ENCODE measurements at regions not wholly inside any gene's neighbourhood (a gene's known extent, or its start where the extent isn't known, plus 50 kb on each side); places are given as distances from the start of the nearest gene placed in this dataset.

DNA sequence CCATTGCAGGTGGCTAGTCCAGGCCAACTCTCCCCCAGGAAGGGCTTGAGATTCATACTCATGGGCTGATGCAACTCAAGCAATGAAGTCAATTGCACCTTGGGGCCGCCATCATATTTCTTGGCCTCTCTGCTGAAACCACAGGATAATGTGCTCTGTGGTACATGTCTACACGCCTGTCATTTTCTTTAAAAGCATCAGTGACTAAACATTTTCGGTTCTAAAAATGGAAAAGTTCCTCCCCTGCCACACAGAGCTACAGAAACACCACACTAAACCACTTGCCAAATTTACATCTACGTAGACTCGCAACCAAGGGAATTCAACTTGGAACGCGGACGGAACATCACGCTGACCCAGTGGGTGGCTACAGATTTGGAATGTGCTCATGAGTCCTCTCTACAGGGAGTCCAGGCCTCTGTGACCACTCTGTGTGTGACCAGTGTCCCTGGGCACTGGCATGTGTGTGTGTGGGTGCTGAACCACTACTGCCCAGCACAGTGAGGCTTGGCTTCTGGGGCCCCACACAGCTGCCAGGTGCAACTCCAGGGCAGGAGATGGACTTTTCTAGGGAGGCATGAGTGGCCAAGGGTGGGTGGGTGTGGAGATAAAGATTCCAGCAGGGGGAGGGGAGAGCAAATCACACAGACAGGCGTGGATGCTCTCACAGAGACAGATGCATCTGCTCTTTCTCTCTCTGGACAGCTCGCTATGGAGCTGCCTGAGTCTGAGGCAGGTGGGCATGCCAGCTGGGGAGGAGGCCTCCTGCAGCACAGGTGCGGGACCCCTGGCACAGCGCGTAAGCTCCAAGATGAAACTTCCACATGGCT, 261.9 kb downstream of the CTTN start:
- ATAC-seq (ENCODE audit: insufficient read depth, low FRiP score) (no peak), DNase-seq (no peak)
- Histone ChIP-seq H3K36me3 (ENCODE audit: control insufficient read depth in 4 of 4, insufficient read depth in 4 of 4, low read length in 4 of 4) (peaks cover 0 to 4% (median 0%) of the 10 kb centered on the region in 4 donors), H3K4me3 (no peak overlapping the region), H3K27me3 (ENCODE audit: control insufficient read depth in 3 of 3, insufficient read depth in 3 of 3, low read length in 2 of 3) (peaks cover 0 to 23% (median 19%) of the 10 kb centered on the region in 3 donors), H3K4me1 (ENCODE audit: control insufficient read depth in 5 of 5, insufficient read depth in 5 of 5, low read length in 5 of 5) (peaks cover 0 to 16% (median 5%) of the 10 kb centered on the region in 5 donors), H3K9ac (ENCODE audit: insufficient read depth in 1 of 2, low read length in 2 of 2) (no peak overlapping the region), H3K9me3 (ENCODE audit: control insufficient read depth in 4 of 4, insufficient read depth in 3 of 4, low read length in 3 of 4) (no peaks in the 10 kb centered on the region), H3K27ac (ENCODE audit: low read depth in 1 of 2, low read length in 1 of 2) (no peak overlapping the region)
- 87 to 93% methylated on average over 13 to 14 of the region's 14 CpGs for WGBS, 2 donors
- TF ChIP-seq CTCF (IDR thresholded peaks at IDR 0.05; ENCODE audit: control extremely low read depth, extremely low read depth): no peak

- Histone ChIP-seq H3K9ac (ENCODE audit: insufficient read depth in 1 of 2, low read length in 2 of 2) (no peak overlapping the region), H3K27me3 (ENCODE audit: control insufficient read depth in 3 of 3, insufficient read depth in 3 of 3, low read length in 2 of 3) (peaks cover 0 to 21% (median 19%) of the 10 kb centered on the region in 3 donors), H3K27ac (ENCODE audit: low read depth in 1 of 2, low read length in 1 of 2) (no peak overlapping the region), H3K9me3 (ENCODE audit: control insufficient read depth in 4 of 4, insufficient read depth in 3 of 4, low read length in 3 of 4) (no peaks in the 10 kb centered on the region), H3K4me3 (no peak overlapping the region), H3K36me3 (ENCODE audit: control insufficient read depth in 4 of 4, insufficient read depth in 4 of 4, low read length in 4 of 4) (peaks cover 0 to 4% (median 0%) of the 10 kb centered on the region in 4 donors), H3K4me1 (ENCODE audit: control insufficient read depth in 5 of 5, insufficient read depth in 5 of 5, low read length in 5 of 5) (peaks cover 0 to 16% (median 5%) of the 10 kb centered on the region in 5 donors)
- ATAC-seq (ENCODE audit: insufficient read depth, low FRiP score) (no peak), DNase-seq (no peak)
- WGBS, 2 donors: 84 to 90% methylated on average over 11 of the region's 11 CpGs
- no peak for TF ChIP-seq CTCF (IDR thresholded peaks at IDR 0.05; ENCODE audit: control extremely low read depth, extremely low read depth)
Observed at GRCh38 chr11:70660889-70661197, 262.5 kb downstream of the CTTN start.

- no peak overlapping the region for H3K27ac ChIP-seq (ENCODE audit: low read depth in 1 of 2, low read length in 1 of 2)
- H3K9me3 ChIP-seq (ENCODE audit: control insufficient read depth in 4 of 4, insufficient read depth in 3 of 4, low read length in 3 of 4): no peaks in the 10 kb centered on the region
- no peak overlapping the region for H3K4me3 ChIP-seq
- 13 to 24% methylated on average over 54 of the region's 54 CpGs for WGBS, 2 donors
- H3K9ac ChIP-seq (ENCODE audit: insufficient read depth in 1 of 2, low read length in 2 of 2): no peak overlapping the region
- no peak for ATAC-seq (ENCODE audit: insufficient read depth, low FRiP score)
- DNase-seq: peak in 2 of 3 donors; percentile 4 to 18
- H3K36me3 ChIP-seq (ENCODE audit: control insufficient read depth in 4 of 4, insufficient read depth in 4 of 4, low read length in 4 of 4): peaks cover 0 to 4% (median 0%) of the 10 kb centered on the region in 4 donors
- peaks cover 0 to 21% (median 19%) of the 10 kb centered on the region in 3 donors for H3K27me3 ChIP-seq (ENCODE audit: control insufficient read depth in 3 of 3, insufficient read depth in 3 of 3, low read length in 2 of 3)
- TF ChIP-seq CTCF (IDR thresholded peaks at IDR 0.05; ENCODE audit: control extremely low read depth, extremely low read depth): no peak
- peaks cover 0 to 16% (median 5%) of the 10 kb centered on the region in 5 donors for H3K4me1 ChIP-seq (ENCODE audit: control insufficient read depth in 5 of 5, insufficient read depth in 5 of 5, low read length in 5 of 5)
Observed at GRCh38 chr11:70661761-70662501, 263.6 kb downstream of the CTTN start.

All from lung (tissue), 11 donors.